Stomach (tissue), 8 donors: ENCODE measurements at regions not wholly inside any gene's neighbourhood (a gene's known extent, or its start where the extent isn't known, plus 50 kb on each side); places are given as distances from the start of the nearest gene placed in this dataset.

Source experiments
- DNase-seq, 2 donors: peaks; one replicate each; pipeline versions ENCODE4 v3.0.0 to v3.0.0-alpha.2; 2013 to 2019
- H3K27ac ChIP-seq, 5 donors: fragments of 200-600 bp in 4 of 5; sonication (generic) in 4 of 5; one replicate each; pipeline ENCODE4 v1.5.1; 2013 to 2019; ENCODE audit warnings: mild to moderate bottlenecking in 1 of 5, moderate library complexity in 1 of 5
- H3K27me3 ChIP-seq, 3 donors: fragments of 200-600 bp; sonication (generic); one replicate each; pipeline ENCODE4 v1.5.1; 2017 to 2019; ENCODE audit warnings: mixed run types in 1 of 3
- H3K36me3 ChIP-seq, 4 donors: fragments of 200-600 bp; sonication (generic); 1 replicate in 3 of 4; 2 replicates in 1 of 4; pipeline ENCODE4 v1.5.1; 2016 to 2019
- H3K4me1 ChIP-seq, 4 donors: fragments of 200-600 bp; sonication (generic); one replicate each; pipeline ENCODE4 v1.5.1; 2016 to 2019
- H3K4me3 ChIP-seq, 4 donors: fragments of 200-600 bp; sonication (generic) in 3 of 4; one replicate each; pipeline ENCODE4 v1.5.1; 2016 to 2019; ENCODE audit warnings: mild to moderate bottlenecking in 1 of 4
- H3K9me3 ChIP-seq, 4 donors: fragments of 200-600 bp; sonication (generic); one replicate each; pipeline ENCODE4 v1.5.1; 2016 to 2019
- EP300 ChIP-seq: sonication (generic); formaldehyde crosslinking; IDR thresholded peaks from one replicate; pipeline ENCODE4 v1.6.1; 2017; ENCODE audit warnings: antibody characterized with exemption
- POLR2A ChIP-seq, 4 donors: fragments of 450-650 bp; IDR thresholded peaks; one replicate each; pipeline ENCODE4 v1.6.1; 2016; ENCODE audit warnings: antibody characterized with exemption in 4 of 4, control low read depth in 2 of 4, mild to moderate bottlenecking in 1 of 4, moderate library complexity in 1 of 4
- POLR2AphosphoS5 ChIP-seq, 3 donors: sonication (generic); formaldehyde crosslinking; IDR thresholded peaks; one replicate each; pipeline ENCODE4 v1.6.1; 2016; ENCODE audit warnings: antibody characterized with exemption in 3 of 3
- WGBS, 5 donors: extraction: QIAGEN DNeasy Blood & Tissue Kit in 3 of 5; methylation state at CpG; one replicate each; pipeline versions ENCODE4 v1.1.5 to v1.1.7; 2013 to 2018; 5-methylcytosine and 5-hydroxymethylcytosine counted together
- intact Hi-C: fragments of 100-400 bp; cut with DNase I; formaldehyde crosslinking; loops from one replicate; pipeline ENCODE4 v1.15.1; 2023; ENCODE audit warnings: low total_unique reads
- TF ChIP-seq, protein P1 (sequence below), 7 experiments: fragments of 450-650 bp in 4 of 7; fragments of 200-600 bp in 3 of 7; sonication (generic) in 3 of 7; IDR thresholded peaks; one replicate each; pipeline ENCODE4 v1.5.1; 2016 to 2019; ENCODE audit warnings: antibody characterized with exemption in 7 of 7, control low read depth in 2 of 7, mild to moderate bottlenecking in 1 of 7
- donor health status: healthy with polysubstance abuse.
- donor health status: Bipolar disorder and iron deficiency.
- donor health status: healthy.

DNA sequence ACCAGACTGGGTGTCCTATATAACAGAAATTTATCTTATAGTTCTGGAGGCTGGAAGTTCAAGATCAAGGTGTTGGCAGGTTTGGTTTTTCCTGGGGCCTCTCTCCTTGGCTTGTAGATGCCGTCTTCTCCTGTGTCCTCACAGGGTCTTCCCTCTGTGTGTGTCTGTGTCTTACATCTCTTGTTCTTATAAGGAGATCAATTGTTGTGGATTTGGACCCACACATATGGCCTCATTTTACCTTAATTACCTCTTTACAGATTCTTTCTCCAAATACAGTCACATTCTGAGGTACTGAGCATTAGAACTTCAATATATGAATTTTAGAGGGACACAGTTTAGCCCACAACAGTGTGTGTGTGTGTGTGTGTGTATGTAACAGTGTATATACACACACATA lies 74.5 kb downstream of the EDN1 start:
- H3K27ac ChIP-seq: peak overlapping the region; percentile 79 to 93 (median 83)
- intact Hi-C loops: no loop called here
- no peaks in the 10 kb centered on the region for H3K36me3 ChIP-seq
- DNase-seq: no peak
- no peaks in the 10 kb centered on the region for H3K27me3 ChIP-seq
- TF ChIP-seq, protein P1, sequence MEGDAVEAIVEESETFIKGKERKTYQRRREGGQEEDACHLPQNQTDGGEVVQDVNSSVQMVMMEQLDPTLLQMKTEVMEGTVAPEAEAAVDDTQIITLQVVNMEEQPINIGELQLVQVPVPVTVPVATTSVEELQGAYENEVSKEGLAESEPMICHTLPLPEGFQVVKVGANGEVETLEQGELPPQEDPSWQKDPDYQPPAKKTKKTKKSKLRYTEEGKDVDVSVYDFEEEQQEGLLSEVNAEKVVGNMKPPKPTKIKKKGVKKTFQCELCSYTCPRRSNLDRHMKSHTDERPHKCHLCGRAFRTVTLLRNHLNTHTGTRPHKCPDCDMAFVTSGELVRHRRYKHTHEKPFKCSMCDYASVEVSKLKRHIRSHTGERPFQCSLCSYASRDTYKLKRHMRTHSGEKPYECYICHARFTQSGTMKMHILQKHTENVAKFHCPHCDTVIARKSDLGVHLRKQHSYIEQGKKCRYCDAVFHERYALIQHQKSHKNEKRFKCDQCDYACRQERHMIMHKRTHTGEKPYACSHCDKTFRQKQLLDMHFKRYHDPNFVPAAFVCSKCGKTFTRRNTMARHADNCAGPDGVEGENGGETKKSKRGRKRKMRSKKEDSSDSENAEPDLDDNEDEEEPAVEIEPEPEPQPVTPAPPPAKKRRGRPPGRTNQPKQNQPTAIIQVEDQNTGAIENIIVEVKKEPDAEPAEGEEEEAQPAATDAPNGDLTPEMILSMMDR (IDR thresholded peaks at IDR 0.05): no peak
- TF ChIP-seq POLR2AphosphoS5 (IDR thresholded peaks at IDR 0.05) (no peak), EP300 (no peak), POLR2A (IDR thresholded peaks at IDR 0.05) (no peak)
- H3K9me3 ChIP-seq: no peaks in the 10 kb centered on the region
- peaks cover 10 to 41% (median 19%) of the 10 kb centered on the region in 4 donors for H3K4me1 ChIP-seq
- 56 to 79% (median 72%) methylated on average over 1 of the region's 1 CpG for WGBS, 5 donors
- no peak overlapping the region for H3K4me3 ChIP-seq

DNA sequence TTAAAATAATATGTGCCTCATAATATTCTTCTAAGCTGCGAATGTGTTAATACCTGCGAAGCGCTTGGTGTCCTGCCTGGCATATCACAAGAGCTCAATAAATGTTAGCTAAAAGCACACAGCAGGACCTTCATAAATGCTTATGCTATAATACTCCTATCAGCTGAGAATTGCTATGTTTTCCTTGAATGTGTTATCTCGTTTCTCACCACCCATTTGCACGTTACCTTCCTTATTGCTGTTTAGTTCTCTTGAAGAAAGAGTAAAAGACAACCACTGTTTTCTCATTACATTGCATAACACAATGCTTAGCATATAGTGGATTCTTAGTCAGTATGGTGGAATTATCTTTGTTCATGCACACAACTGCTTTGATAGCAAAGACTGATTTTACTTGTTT lies 76.6 kb downstream of the EDN1 start:
- 67 to 74% (median 69%) methylated on average over 5 of the region's 5 CpGs for WGBS, 5 donors

DNA sequence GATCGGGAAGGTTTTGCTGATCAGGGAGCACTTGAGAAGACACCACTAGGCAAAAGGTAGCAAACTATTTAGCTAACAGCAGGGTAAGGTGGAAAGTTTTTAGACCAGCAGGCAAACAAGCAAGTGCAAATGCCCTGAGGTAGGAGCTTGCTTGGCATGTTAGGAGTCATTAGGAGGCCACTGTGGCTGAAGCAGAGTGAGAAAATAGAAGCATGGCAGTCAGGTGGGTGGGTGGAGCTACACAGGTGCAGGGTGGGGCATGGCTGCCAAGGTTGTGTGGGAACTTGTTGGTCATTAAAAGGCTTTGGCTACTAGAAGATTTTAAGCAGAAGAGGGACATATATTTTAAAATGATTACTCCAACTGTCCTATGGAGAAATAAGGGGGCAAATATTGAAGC lies 77.3 kb downstream of the EDN1 start:
- intact Hi-C loops: no loop called here
- no peaks in the 10 kb centered on the region for H3K36me3 ChIP-seq
- H3K27me3 ChIP-seq: no peaks in the 10 kb centered on the region
- 91 to 98% (median 97%) methylated on average over 1 of the region's 1 CpG for WGBS, 5 donors
- no peak overlapping the region for H3K4me3 ChIP-seq
- H3K4me1 ChIP-seq: peaks cover 10 to 51% (median 23%) of the 10 kb centered on the region in 4 donors
- TF ChIP-seq EP300: no peak
- TF ChIP-seq POLR2A (IDR thresholded peaks at IDR 0.05): no peak
- TF ChIP-seq, protein P1 (IDR thresholded peaks at IDR 0.05): no peak
- TF ChIP-seq POLR2AphosphoS5 (IDR thresholded peaks at IDR 0.05): no peak
- H3K9me3 ChIP-seq: no peaks in the 10 kb centered on the region
- H3K27ac ChIP-seq: no peak overlapping the region
- no peak for DNase-seq

More for the DNA sequence above, 76.6 kb downstream of the EDN1 start:
- TF ChIP-seq POLR2A (IDR thresholded peaks at IDR 0.05) (no peak), POLR2AphosphoS5 (IDR thresholded peaks at IDR 0.05) (no peak), EP300 (no peak)
- TF ChIP-seq, protein P1 (IDR thresholded peaks at IDR 0.05): no peak
- intact Hi-C loops: no loop called here
- no peak overlapping the region for H3K4me3 ChIP-seq
- H3K9me3 ChIP-seq: no peaks in the 10 kb centered on the region
- peak overlapping the region in 2 of 5 donors; percentile 83 to 87 for H3K27ac ChIP-seq
- no peak for DNase-seq
- H3K4me1 ChIP-seq: peaks cover 10 to 49% (median 21%) of the 10 kb centered on the region in 4 donors
- H3K36me3 ChIP-seq: no peaks in the 10 kb centered on the region
- no peaks in the 10 kb centered on the region for H3K27me3 ChIP-seq

DNA sequence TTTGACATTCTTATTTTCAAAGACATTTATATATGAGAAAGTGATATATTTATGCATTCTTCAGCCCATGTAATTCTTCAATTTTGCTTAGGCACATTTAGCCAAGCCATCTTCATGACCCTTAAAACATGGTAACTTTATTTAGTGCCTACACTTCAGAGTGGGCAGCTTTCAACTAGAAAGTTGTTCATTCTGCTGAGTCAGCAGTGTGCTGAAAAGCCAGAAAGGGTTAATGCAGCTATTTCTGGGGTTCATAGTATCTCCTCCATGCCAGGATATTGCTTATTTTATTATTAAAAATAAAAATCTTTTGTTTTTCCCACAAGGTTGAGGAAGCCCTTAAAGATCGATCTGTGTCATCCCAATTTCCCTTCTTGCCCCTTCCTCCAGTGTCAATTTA lies 79.2 kb downstream of the EDN1 start:
- TF ChIP-seq POLR2AphosphoS5 (IDR thresholded peaks at IDR 0.05): no peak
- no peak for TF ChIP-seq EP300
- TF ChIP-seq, protein P1 (IDR thresholded peaks at IDR 0.05): no peak
- no peak for TF ChIP-seq POLR2A (IDR thresholded peaks at IDR 0.05)
- intact Hi-C loops: no loop called here
- no peaks in the 10 kb centered on the region for H3K9me3 ChIP-seq
- no peak overlapping the region for H3K4me3 ChIP-seq
- no peak for DNase-seq
- no peaks in the 10 kb centered on the region for H3K27me3 ChIP-seq
- no peak overlapping the region for H3K27ac ChIP-seq
- peaks cover 8 to 38% (median 12%) of the 10 kb centered on the region in 4 donors for H3K4me1 ChIP-seq
- 77 to 97% (median 87%) methylated on average over 1 of the region's 1 CpG for WGBS, 5 donors
- H3K36me3 ChIP-seq: no peaks in the 10 kb centered on the region
